ENCODE measurements at regions not wholly inside any gene's neighbourhood (a gene's known extent, or its start where the extent isn't known, plus 50 kb on each side); places are given as distances from the start of the nearest gene placed in this dataset.
"Not testable (repeated sequence)": the region's sequence is repeated elsewhere in the genome, so short reads cannot be mapped to it uniquely, and the experiment has no call there.

- DNase-seq = not testable (repeated sequence)
These were observed 1154.5 kb upstream of the ACO1 start for GRCh38 chr9:31229976-31230375.

GRCh38 chr9:31232485-31232884, 1152.0 kb upstream of the ACO1 start:
- DNase-seq = no peak

- DNase-seq = no peak
These were observed 1148.1 kb upstream of the ACO1 start for GRCh38 chr9:31236344-31236743.

GRCh38 chr9:31243386-31243785, 1141.1 kb upstream of the ACO1 start:
- DNase-seq = no peak

GRCh38 chr9:31248156-31248555, 1136.3 kb upstream of the ACO1 start:
- DNase-seq = no peak

GRCh38 chr9:31251386-31251785, 1133.1 kb upstream of the ACO1 start:
- DNase-seq = no peak

- DNase-seq = no peak
These were observed 1130.4 kb upstream of the ACO1 start for GRCh38 chr9:31253800-31254762.

- no peak for DNase-seq
These were observed 1129.2 kb upstream of the ACO1 start for GRCh38 chr9:31255211-31255610.

GRCh38 chr9:31259824-31260223, 1124.6 kb upstream of the ACO1 start:
- no peak for DNase-seq

- no peak for DNase-seq
These were observed 1111.8 kb upstream of the ACO1 start for GRCh38 chr9:31272456-31273295.

GRCh38 chr9:31275419-31275818, 1109.0 kb upstream of the ACO1 start:
- no peak for DNase-seq

- DNase-seq = no peak
These were observed 1093.7 kb upstream of the ACO1 start for GRCh38 chr9:31290731-31291130.

GRCh38 chr9:31302620-31303418, 1081.6 kb upstream of the ACO1 start:
- DNase-seq = no peak

GRCh38 chr9:31304576-31304975, 1079.9 kb upstream of the ACO1 start:
- DNase-seq = no peak

GRCh38 chr9:31314241-31314640, 1070.2 kb upstream of the ACO1 start:
- no peak for DNase-seq

GRCh38 chr9:31320494-31320893, 1063.9 kb upstream of the ACO1 start:
- DNase-seq = no peak

- DNase-seq = no peak
These were observed 1063.2 kb upstream of the ACO1 start for GRCh38 chr9:31321256-31321655.

- no peak for DNase-seq
These were observed 1062.8 kb upstream of the ACO1 start for GRCh38 chr9:31321686-31322085.

GRCh38 chr9:31323726-31324444, 1060.6 kb upstream of the ACO1 start:
- no peak for DNase-seq

GRCh38 chr9:31325778-31326177, 1058.7 kb upstream of the ACO1 start:
- DNase-seq = no peak

- DNase-seq = not testable (repeated sequence)
These were observed 1057.6 kb upstream of the ACO1 start for GRCh38 chr9:31326883-31327282.

GRCh38 chr9:31334837-31335528, 1049.5 kb upstream of the ACO1 start:
- no peak for DNase-seq
